Left hindlimb (tissue), 1 donor: ENCODE measurements at regions not wholly inside any gene's neighbourhood (a gene's known extent, or its start where the extent isn't known, plus 50 kb on each side); places are given as distances from the start of the nearest gene placed in this dataset.
A peak's percentile ranks its signal among the peaks of the same experiment; 100 is the strongest.

Source experiments
- DNase-seq: peaks from one replicate; pipeline ENCODE4 v3.0.0-alpha.2; 2018

DNA sequence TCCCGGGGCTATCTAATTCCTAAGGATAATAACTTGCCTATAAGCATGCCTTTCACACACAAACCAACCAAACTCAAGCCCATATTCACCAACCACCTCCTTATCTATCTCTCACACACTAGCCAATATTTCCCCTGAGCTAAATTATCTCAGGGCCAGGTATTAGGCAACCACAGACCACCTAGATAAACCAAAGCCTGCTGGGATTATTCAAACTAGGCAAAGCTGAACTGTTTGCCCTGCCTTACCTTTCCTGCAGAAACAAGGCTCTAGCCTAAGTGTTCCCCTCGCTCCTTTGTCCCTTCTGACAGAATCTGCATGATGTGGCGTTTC is 114.7 kb upstream of the EEA1 start:
- no peak for DNase-seq

DNA sequence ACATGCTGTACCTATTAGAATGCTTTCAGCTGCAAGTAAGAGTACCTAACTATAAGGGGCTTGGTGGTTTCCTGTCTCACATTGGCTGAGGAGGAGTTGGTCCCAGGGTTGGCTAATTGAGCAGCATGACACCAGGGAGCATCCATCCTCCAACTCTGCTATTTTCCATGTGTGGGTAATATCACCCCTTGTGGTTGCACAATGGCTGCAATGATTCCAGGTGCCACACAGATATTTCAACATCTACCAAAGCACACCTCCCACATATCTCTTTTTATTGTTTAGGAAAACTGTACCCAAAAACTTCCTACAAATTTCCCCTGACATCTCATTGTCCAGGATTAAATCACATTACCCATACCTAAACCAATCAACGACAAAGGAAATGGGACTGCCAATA is 118.0 kb upstream of the EEA1 start:
- no peak for DNase-seq

DNA sequence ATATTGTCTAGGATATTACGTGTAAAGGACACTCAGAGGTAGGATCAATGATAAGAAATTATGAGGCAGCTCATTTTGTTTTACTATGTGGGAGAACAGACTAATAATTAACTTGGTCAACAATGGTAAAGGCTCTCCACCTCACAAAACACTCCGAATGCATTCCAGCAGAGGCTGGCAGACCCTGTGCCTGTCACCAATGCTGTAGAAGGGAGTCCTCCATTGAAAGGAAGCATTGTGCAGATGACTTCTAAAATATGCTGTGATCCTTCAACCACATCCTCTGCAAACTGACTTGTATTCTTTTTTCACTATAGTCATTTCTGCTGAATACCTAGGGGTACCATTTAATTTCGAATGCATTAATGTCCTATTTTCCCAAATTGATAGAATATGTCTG is 119.6 kb upstream of the EEA1 start:
- DNase-seq = no peak

DNA sequence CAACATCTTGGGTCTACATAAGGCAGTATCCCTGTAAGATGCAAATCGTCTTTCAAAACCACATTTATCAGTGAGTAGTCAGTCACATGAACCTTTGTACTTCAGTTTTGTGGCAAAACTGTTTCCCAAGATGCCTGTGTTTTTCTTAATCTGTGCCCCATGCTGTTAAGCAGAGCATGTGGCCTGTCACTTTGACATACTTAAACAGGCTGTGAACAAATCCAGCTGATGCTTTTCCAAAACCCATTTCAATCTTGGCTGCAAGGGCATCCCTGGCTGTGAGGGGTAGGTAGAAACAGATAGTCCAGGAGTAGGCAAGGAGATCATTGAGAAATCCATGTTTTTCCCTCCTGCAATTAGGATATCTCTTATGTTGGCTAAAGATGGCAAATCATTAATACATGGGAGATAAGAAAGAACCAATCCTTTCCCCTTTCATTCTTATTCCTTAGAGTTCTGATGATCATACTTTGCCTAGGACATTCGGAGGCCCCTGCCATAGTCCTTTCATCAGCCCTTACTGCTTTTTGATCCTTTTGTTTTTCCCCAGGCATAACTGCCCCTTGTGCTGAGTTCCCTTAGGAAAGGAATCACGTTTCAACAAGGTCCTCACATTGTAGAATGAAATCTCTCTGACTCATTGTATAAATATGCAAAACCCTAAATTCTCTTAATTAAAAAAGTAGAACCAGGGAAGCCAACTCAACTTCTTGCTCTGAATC is 121.1 kb upstream of the EEA1 start:
- no peak for DNase-seq

DNA sequence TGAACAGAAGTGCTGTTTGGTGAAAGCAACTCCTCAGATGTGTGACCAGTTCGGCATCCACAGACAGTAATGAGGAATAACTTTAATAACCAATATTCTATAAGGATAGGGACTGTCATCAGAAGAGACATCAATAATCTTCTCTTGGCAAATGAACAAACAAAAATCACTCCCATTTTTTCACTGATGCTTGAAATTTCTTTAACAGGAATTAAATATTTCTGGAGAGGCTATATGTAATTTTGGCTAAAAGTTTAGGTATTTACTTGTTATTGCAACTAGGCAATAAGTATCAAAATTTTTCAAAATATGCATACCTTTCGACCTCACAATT is 121.6 kb upstream of the EEA1 start:
- DNase-seq = no peak

DNA sequence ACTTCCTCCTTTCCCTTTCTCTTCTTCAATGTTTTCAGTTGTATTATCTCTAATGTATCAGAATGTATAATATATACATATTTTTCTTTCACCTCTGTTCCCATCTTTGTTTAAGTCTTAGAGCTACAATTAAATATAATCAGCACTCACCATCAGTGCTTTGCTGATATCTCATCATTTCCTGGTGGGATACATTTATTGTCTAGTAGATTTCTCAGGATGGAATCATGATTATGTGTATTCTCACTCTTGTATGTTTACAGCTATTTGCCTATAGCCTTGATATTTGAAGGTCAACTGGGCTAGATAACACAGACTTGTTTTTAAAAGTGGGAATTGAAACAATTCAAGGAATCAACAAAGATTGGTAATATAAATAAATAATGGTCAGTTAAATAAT is 124.9 kb upstream of the EEA1 start:
- no peak for DNase-seq

DNA sequence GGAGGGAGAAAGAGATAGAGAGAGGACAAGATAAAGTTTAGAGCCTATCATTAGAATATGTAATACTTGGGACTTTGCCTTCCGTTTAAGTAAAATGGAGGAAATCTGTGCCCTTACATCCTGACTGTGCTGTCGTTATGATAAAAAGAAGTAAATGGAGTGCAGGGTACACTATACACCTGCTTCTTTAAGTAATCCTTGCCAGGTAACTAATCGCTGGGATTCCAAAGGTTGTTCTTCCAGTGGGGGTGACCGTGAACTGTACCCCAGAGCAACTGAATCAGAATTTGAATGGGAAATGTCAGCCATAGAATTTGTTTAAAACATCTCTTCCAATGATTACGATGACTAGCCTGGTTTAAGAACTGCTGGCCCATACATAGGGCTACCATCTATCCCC is 126.1 kb upstream of the EEA1 start:
- no peak for DNase-seq

DNA sequence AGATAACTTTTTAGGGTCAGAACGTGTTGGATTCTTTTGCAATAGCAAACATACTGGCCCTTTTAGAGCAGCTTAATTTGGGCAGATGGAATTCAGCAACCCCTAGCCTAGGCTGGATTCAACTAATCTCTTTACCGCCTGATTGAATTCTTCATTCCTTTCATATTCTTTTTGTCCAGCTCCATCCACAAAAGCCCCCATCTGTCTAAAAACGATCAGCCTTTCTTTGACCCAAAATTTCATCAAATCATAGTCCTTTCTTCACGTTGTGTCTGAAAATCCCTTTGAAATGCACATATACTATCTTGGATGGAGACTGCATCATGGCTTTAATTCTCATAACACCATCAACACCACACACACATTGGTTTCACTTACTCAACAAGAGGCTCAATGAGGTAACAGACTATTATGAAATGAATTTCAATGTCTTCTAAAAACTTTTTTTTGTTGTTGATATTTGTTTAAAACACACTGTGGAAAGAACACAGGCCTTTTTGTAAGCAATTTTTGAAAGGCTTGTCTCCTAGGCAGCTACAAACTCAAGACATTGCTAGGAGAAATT is 128.0 kb upstream of the EEA1 start:
- DNase-seq = no peak

DNA sequence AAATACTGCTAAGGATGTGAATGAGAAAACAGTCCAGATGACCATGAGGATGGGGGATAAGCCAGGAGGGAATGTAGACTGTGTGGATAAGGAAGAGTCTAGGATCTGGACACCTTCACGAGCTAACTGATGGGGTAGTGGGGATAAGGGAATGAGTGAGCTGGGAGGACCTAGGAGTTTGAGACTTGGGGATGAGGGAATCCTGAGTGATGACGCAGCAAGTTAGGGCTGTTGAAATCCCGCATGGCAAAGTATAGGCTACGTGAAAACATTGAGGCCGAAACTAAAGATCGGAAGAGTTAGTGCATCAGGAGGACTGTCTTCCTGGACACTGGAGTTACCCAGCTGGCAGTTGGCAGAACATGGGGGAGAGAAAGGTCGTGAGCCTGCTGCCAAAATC is 129.2 kb upstream of the EEA1 start:
- no peak for DNase-seq

DNA sequence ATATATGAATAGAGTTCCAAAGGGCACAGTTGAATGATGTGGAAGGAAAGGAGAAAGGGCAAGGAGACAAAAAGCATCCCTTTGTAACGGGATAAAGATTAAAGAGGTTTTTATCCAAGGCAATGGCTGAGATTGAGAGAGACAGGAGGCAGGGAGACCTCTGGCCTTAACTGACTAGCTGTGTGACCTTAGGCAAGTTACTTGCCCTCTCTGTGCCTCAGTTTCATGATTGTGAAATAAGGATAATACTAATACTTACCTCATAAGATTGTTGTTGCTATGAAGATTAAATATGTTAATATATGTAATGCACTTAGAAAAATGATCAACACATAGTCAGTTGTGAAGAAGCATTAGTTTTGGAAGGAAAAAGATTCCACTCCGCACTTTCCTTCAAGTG is 130.2 kb upstream of the EEA1 start:
- DNase-seq = no peak

DNA sequence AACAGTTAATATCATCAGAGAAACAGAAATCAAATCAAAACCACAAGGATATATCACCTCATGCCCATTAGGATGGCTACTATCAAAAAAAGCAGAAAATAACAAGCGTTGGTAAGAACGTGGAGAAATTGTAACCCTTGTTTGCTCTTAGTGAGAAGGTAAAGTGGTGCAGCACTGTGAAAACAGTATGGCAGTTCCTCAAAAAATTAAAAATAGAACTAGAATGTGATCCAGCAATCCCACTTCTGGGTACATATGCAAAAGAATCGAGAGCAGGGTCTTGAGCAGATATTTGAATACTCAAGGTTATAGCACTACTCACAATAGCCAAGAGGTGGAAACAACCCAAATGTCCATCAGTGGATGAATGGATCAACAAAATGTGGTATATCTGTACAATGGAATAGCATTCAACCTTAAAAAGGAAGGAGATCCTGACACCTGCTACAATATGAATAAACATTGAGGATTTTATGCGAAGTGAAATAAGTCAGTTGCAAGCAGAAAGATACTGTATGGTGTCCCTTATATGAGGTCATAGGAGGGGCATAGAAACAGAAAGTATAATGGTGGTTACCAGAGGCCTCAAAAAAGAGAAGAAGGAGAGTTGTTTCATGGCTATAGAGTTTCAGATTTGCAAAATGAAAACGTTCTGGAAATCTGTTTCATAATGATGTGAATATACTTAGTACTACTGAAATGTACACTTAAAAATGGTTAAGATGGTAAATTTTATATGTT is 131.0 kb upstream of the EEA1 start:
- DNase-seq = no peak

DNA sequence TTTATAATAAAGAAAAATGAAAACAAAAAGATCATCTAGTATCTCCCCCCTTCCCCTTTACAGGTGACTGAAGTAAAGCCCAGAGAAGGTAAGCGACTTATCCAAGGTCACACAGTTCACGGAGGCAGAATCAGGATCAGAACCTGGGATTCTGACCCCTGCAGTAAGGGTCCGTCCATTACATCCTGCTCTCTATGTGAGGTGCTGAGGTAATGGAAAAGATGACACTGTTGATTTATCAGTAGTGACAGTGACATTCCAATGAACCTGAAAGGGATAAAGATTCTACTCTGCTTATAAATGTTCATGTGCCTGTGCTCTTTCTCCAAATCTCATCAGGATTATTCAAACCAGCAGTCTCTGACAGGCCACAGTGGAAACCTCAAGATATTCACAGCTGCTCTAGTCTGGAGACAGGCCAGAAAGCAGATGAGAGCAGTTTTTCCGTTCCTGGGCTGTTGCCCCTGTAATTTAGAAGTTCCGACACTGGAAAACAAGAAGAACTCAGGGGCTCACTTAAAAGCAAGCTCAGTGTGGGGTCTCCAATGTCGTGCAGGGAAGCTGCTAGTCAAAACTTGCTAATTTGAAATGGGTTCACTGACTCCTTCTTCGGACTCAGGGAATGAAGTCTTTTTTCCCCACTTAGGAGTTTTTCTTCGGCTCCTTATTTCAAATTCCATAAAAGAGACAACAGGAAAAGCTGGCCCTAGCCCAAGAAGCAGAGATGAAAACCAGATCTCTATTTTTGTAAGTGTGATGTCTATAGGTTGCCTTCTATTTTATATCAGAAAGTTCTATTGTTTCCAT is 131.8 kb upstream of the EEA1 start:
- DNase-seq = peak; percentile 89

DNA sequence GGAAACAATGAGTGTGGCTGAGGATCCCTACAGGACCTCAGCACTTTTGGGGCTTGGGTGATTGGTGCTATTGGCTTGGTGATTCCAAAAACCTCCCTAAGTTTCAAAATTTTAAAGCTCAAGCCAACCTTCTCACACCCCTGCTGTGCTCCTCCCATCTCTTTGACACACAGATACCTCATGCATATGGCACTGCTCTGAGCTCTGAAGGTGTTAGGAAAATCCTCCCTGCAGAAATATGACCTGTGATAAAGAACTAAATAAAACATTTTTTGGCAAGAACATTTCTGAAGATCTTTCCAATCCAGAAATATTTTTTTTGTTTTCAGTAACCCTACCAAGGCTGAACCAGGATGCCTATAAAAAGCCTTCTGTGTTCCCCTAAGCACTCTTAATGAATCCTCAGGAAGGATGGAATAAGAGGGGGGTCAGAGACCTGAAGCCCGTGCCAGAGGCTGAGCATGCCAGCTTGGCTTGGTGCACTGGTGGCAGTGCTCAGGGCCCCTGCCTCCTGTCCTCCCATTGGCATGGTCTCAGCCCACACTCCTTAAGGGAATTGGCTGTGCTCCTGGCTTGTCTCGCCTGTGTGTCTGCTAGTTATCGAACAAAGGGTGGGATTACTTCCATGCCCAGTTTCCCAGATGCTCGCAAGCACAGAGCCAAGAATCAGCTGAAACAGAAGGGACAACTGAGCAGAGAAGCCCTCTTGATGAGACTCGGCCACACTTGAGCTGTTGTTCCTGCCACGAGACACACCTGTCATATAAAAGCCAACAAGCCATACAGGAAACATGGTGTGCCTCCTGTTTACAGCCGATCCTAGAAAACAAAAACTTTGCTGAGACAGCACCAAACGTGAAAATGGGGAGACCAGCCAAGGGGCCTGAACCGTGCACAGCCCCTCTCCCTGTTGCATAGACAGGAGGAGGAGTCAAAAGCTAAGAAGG is 132.7 kb upstream of the EEA1 start:
- peak; percentile 61 for DNase-seq

DNA sequence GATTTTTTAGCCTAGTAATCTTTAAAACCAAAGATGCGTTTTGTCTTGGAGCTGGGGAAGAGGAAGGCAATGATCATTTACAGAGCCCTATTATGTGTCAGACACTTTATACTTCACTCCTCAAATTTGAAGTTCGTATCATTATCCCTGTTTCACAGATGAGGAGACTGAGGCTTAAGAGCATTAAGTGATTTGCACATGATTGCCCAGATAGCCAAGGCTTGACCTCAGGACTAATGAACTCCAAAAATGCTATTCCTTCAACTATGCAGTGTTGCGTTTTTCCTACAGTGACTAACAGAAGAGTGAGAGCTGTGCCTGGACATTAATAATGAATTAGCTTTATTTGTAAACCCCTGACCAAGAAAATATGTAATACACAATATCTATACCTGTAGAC is 136.8 kb upstream of the EEA1 start:
- no peak for DNase-seq

DNA sequence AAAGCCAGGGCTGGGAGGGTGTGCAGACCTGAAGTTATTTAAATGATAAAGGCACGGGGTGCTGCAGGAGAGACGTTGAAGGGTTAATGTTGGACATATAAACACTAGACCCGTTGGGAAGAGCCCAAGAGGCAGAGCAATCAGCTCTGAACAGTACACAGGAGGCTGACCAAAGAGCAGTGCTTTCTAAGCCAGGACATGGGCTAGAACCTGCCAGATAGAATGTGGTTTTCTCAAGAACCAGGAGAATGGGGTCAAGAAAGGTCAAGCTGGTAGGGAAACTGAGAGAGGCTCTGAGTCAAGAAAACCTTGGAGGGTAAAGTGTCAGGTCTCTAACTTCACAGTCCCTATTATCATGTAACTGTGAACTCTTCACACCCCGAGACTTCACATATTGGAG is 143.2 kb upstream of the EEA1 start:
- no peak for DNase-seq

DNA sequence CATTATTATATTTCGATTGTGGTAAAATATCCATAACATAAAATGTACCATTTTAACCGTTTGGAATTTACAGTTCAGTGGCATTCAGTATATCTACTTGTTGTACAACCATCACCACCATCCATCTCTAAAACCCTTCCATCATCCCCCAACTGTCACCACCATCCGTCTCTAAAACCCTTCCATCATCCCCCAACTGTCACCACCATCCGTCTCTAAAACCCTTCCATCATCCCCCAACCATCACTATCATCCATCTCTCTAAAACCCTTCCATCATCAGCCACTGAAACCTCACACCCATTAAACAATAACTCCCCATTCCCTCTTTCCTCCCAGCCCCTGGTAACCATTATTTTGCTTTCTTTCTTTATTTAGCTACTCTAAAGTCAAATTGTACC is 144.2 kb upstream of the EEA1 start:
- no peak for DNase-seq

DNA sequence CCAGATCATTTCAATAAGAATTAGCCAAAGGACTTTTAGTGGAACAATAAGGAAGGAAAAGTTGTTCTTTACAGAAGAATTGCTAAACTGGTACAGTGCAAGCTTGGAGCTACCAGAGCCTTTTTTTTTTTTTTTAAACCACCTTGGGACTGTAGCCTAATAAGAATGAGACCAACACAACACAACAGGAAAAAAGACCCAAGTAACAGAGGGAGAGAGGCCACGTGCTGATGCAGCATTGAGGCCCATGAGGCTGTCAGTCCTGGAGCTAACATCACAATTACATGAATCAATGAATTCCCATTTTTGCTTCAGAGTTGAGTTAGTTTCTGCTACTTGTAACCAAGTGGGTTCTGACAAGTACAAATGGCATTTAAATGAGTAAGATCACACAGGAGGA is 149.0 kb upstream of the EEA1 start:
- DNase-seq = no peak

DNA sequence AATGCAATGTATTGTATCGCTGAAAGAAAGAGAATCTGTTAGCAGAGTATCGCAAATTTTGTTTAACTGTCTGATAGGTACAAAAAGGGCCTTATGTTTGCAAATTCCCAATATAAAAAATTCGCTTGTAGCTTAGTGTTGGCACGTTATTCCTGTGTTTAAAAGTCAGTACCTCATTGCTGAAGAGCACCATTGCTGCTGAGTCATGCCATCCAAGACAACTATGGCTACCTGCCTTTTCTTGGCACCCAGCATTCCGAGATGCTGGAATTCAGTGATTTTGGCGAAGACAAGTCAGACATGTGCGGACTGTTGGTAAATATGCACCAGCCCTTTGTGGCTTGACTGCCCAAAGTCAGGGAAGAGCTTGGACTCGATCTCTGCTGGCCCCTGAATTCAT is 149.5 kb upstream of the EEA1 start:
- DNase-seq = no peak

DNA sequence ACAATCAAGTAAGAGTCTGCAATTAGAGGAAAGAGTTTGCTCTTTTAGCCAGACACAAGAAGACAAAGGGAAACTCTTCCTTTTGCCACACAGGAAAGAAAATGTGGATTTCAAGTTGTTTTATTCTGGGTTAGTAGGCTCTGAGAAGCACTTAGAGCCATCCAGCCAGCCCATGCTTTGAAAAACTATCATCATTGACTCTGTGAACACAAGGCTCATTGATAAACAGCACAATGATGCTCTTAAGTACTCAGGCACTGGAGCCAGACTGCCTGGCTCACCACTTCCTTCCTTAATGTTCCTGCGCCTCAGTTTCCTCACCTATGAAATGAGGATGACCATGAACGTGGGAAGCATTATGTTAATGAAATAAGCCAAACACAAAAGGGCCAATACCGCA is 150.2 kb upstream of the EEA1 start:
- no peak for DNase-seq

DNA sequence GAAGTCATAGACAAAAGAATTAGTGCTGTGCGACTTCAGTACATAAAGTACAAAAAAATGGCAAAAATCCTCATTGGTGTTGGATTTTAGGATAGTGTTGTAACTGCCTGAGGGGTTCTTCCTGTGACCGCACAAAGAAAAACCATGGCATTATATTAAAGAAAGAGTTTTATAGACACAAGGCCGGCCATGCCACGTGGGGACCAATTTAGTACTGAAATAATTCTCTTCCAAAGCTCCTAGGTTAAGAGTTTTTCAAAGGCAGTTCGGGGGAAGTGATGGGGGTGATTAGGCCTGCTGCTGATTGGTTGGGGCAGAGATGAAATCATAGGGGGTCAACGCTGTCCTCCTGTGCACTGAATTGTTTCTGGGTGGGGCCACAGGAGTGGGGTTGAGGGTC is 150.9 kb upstream of the EEA1 start:
- no peak for DNase-seq

DNA sequence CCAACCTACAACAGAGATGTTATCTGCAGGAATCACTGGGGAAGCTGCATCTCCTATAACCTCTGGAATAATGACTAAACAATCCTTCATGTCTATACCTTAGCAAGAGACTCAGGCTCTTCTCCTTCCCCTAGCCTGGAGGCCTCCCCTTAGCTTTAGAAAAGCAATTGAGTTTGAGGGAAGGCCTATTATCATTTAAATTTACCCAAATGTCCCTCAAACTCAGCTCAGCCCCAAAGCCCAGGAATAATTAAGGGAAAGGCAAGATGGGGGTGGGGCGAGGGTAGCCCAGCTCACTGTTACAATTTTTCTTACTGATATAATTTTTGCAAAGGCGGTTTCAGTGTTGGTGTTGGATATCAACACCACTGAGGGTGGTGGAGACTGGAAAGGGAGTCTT is 151.4 kb upstream of the EEA1 start:
- DNase-seq = no peak

DNA sequence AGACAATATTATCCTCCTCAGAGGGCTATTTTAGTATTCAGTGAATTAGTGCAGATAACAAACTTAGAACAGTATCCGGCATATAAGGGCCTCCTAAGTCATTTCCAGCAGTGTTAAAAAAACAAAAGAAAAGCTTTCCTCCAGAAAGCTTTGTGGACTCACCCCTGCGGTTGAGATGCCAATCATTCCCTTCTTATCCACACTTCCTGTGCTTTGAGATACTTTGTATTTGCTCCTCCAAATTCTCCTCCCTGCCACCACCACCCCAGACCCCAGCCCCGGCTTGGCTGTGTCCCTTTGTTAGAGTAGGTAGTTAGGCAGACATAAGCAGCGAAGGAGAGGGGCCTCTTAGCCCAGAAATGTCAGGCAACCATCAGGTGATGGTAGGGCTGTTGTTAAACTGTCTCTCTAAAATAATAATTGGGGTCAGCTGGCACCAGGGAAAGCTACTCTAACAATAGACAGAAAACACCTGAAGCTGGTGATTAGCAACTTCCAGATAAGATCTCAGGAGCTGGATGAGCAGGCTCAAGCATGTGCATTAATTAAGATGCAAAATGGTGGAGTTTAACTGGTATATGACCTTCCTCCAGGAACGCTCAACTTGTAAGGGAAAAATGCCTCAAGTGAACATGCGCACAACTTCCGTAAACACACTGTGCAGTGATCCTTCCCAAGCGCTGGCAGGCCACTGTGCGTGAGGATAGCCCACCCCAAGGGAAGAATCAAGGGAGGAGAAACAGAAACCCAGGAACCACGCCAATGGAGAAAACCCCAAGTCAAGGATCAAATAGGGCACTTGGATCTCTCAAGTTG is 152.1 kb upstream of the EEA1 start:
- DNase-seq = no peak
